GM12878 (cell line): ENCODE measurements at regions not wholly inside any gene's neighbourhood (a gene's known extent, or its start where the extent isn't known, plus 50 kb on each side); places are given as distances from the start of the nearest gene placed in this dataset.

Source experiments
- MXI1 ChIP-seq: fragments of 150-350 bp; IDR thresholded peaks from 2 replicates; pipeline ENCODE4 v1.6.1; 2011; ENCODE audit warnings: low read depth, mild to moderate bottlenecking, inconsistent platforms, low read length, improper control_type of control experiment
- POLR2A ChIP-seq: IDR thresholded peaks from 2 replicates; pipeline ENCODE4 v1.6.1; 2011; ENCODE audit warnings: low read depth, mild to moderate bottlenecking, low read length
- POLR2AphosphoS5 ChIP-seq: IDR thresholded peaks from 2 replicates; pipeline ENCODE4 v1.6.1; 2011; ENCODE audit warnings: mild to moderate bottlenecking, low read length, inconsistent platforms
- RCOR1 ChIP-seq: conservative IDR thresholded peaks from 2 replicates; pipeline ENCODE4 v1.6.1; 2012; ENCODE audit warnings: low read depth, low read length, improper control_type of control experiment
- ZNF384 ChIP-seq: IDR thresholded peaks from 2 replicates; pipeline ENCODE4 v1.6.1; 2012; ENCODE audit warnings: low read depth, mild to moderate bottlenecking, low read length, improper control_type of control experiment, borderline replicate concordance

DNA sequence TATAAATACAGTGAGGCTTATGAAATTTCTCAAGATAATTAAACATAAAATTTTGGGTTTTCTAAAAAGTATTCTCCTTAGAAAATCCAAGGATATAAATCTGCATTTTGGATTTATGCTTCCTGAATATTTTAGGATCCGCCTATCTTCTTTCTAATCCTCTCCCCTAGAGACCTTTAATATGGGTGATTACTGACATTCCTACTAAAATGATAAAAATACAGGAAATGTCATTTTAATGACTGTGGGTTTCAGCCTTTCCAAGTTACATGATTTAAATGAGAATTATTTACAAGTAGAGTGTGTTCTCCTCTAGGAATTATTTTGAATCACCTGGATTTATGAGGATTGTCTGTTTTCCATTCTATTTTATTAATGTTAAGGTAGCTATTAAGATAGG lies 150.4 kb downstream of the C7orf25 start:
- TF ChIP-seq POLR2A, result no peak
- TF ChIP-seq RCOR1, result no peak
- no peak for TF ChIP-seq ZNF384
- no peak for TF ChIP-seq POLR2AphosphoS5
- no peak for TF ChIP-seq MXI1
